PFSK-1 (cell line): ENCODE measurements at regions not wholly inside any gene's neighbourhood (a gene's known extent, or its start where the extent isn't known, plus 50 kb on each side); places are given as distances from the start of the nearest gene placed in this dataset.

Experiments used
- POLR2AphosphoS5 ChIP-seq: IDR thresholded peaks from 2 replicates; pipeline ENCODE4 v1.6.1; 2012; ENCODE audit warnings: low read depth, mild to moderate bottlenecking, control low read depth, low read length, moderate library complexity
- REST ChIP-seq, 2 experiments: IDR thresholded peaks; 2 replicates each; pipeline versions ENCODE4 v1.6.1 to v1.8.0; 2011 to 2012; ENCODE audit warnings: low read depth in 2 of 2, low read length in 2 of 2, control low read depth in 1 of 2, inconsistent platforms in 1 of 2, mild to moderate bottlenecking in 1 of 2, moderate library complexity in 1 of 2; ENCODE audit not compliant: insufficient read depth in 1 of 2

GRCh38 chr6:105504706-105505105, 101.8 kb upstream of the PREP start:
- TF ChIP-seq REST (IDR thresholded peaks at IDR 0.05; ENCODE audit: insufficient read depth in 1 of 2, low read depth in 2 of 2, low read length in 2 of 2) (no peak), POLR2AphosphoS5 (no peak)
